PC-3 (cell line): ENCODE measurements at regions not wholly inside any gene's neighbourhood (a gene's known extent, or its start where the extent isn't known, plus 50 kb on each side); places are given as distances from the start of the nearest gene placed in this dataset.

ENCODE experiments used
- ATAC-seq: fragments of 200-7000 bp; cut with Tn5 transposase; 2 replicates; pipeline ENCODE4 v1.9.1; 2020; ENCODE audit warnings: mild to moderate bottlenecking, moderate library complexity
- BruUV-seq: library from RNA; stranded (reverse); fragments of 400-500 nt; replicated peaks from 2 replicates; lab custom pipeline; 2021; lab: Mats Ljungman, UMichigan
- CTCF ChIA-PET: fragments of 300-600 bp; sonication (Branson Sonifier 250); formaldehyde crosslinking; loops from one replicate; lab custom pipeline; 2022; ENCODE audit warnings: antibody characterized with exemption; lab: Charles Lee
- POLR2A ChIA-PET: fragments of 300-600 bp; sonication (Branson Sonifier 250); formaldehyde crosslinking; loops from one replicate; lab custom pipeline; 2022; ENCODE audit warnings: antibody characterized with exemption; ENCODE audit not compliant: unreplicated experiment; lab: Charles Lee
- DNase-seq: peaks from one replicate; pipeline ENCODE4 v3.0.0-alpha.2; 2015
- H2AFZ ChIP-seq: fragments of 300-600 bp; sonication (generic); 2 replicates; pipeline ENCODE4 v1.6.0; 2016; ENCODE audit warnings: antibody characterized with exemption, low read length
- H3F3A ChIP-seq: fragments of 300-600 bp; sonication (generic); one replicate; pipeline ENCODE4 v1.6.0; 2017; ENCODE audit warnings: antibody characterized with exemption, low read length, control low read depth, mild to moderate bottlenecking; ENCODE audit not compliant: unreplicated experiment
- H3K27ac ChIP-seq: fragments of 300-600 bp; sonication (generic); 2 replicates; pipeline ENCODE4 v1.5.1; 2016; ENCODE audit warnings: mild to moderate bottlenecking, low read length
- H3K27me3 ChIP-seq: fragments of 300-600 bp; sonication (generic); 2 replicates; pipeline ENCODE4 v1.6.1; 2016; ENCODE audit warnings: low read length, mixed read lengths
- H3K36me3 ChIP-seq: fragments of 300-600 bp; sonication (generic); 2 replicates; pipeline ENCODE4 v1.6.1; 2016; ENCODE audit warnings: low read depth, mixed run types, low read length, mixed read lengths
- H3K4me1 ChIP-seq: fragments of 300-600 bp; sonication (generic); 2 replicates; pipeline ENCODE4 v1.5.1; 2016; ENCODE audit warnings: low read length; ENCODE audit not compliant: insufficient read depth
- H3K4me2 ChIP-seq: fragments of 300-600 bp; sonication (generic); 2 replicates; pipeline ENCODE4 v1.6.0; 2016; ENCODE audit warnings: low read length
- H3K4me3 ChIP-seq: fragments of 300-600 bp; sonication (generic); 2 replicates; pipeline ENCODE4 v1.5.1; 2016; ENCODE audit warnings: mild to moderate bottlenecking, low read length, mixed read lengths
- H3K79me2 ChIP-seq: fragments of 300-600 bp; sonication (generic); 2 replicates; pipeline ENCODE4 v1.6.1; 2017; ENCODE audit warnings: low read length, mixed read lengths
- H3K9ac ChIP-seq: fragments of 300-600 bp; sonication (generic); 2 replicates; pipeline ENCODE4 v1.6.0; 2016; ENCODE audit warnings: mild to moderate bottlenecking, low read length
- H3K9me2 ChIP-seq: fragments of 300-600 bp; sonication (generic); replicated peaks from 2 replicates; pipeline ENCODE4 v1.6.1; 2016; ENCODE audit warnings: mixed run types, low read length, mixed read lengths
- H3K9me3 ChIP-seq: fragments of 300-600 bp; sonication (generic); 2 replicates; pipeline ENCODE4 v1.6.1; 2016; ENCODE audit warnings: low read length, mixed read lengths
- H4K20me1 ChIP-seq: fragments of 300-600 bp; sonication (generic); 2 replicates; pipeline ENCODE4 v1.6.1; 2016; ENCODE audit warnings: low read length, mixed read lengths
- CTCF ChIP-seq: fragments of 300-600 bp; sonication (generic); conservative IDR thresholded peaks from 2 replicates; pipeline ENCODE4 v1.5.1; 2017; ENCODE audit warnings: antibody characterized with exemption, low read depth, mild to moderate bottlenecking, low read length
- EZH2 ChIP-seq: fragments of 300-600 bp; sonication (generic); IDR thresholded peaks from one replicate; pipeline ENCODE4 v1.6.1; 2017; ENCODE audit warnings: antibody characterized with exemption, mild to moderate bottlenecking, low read length; ENCODE audit not compliant: unreplicated experiment
- EZH2phosphoT487 ChIP-seq: fragments of 300-600 bp; sonication (generic); IDR thresholded peaks from 2 replicates; pipeline ENCODE4 v1.6.1; 2018; ENCODE audit warnings: mild to moderate bottlenecking, antibody characterized with exemption, low read length, borderline replicate concordance
- intact Hi-C: fragments of 100-400 bp; cut with micrococcal nuclease; formaldehyde crosslinking; loops from 2 replicates; pipeline ENCODE4 v1.9.0; 2023

GRCh38 chr10:42887734-42888503 lies 105.3 kb downstream of the BMS1 start:
- no TSS peak for BruUV-seq
- CTCF ChIA-PET, result no interaction called here
- Histone ChIP-seq H3K27ac (no peak overlapping the region), H3K9ac (no peak overlapping the region), H3K4me2 (no peak overlapping the region), H3K79me2 (no peaks in the 10 kb centered on the region), H2AFZ (no peak overlapping the region), H3F3A (no peaks in the 10 kb centered on the region), H3K9me2 (no peaks in the 10 kb centered on the region), H3K4me3 (no peak overlapping the region), H3K4me1 (no peaks in the 10 kb centered on the region), H3K9me3 (peaks cover under 1% of the 10 kb centered on the region; the same call in 1 of the 2 replicates), H4K20me1 (no peaks in the 10 kb centered on the region), H3K36me3 (no peaks in the 10 kb centered on the region), H3K27me3 (peaks cover under 1% of the 10 kb centered on the region)
- no peak for DNase-seq
- no peak for TF ChIP-seq EZH2
- TF ChIP-seq CTCF, result no peak
- TF ChIP-seq EZH2phosphoT487, result no peak
- POLR2A ChIA-PET, result no interaction called here
- no peak for ATAC-seq
- intact Hi-C loops, result no loop called here

GRCh38 chr10:42888504-42889095 lies 106.0 kb downstream of the BMS1 start:
- Histone ChIP-seq H3K4me3 (no peak overlapping the region), H3K4me2 (no peak overlapping the region), H3K9me3 (no peaks in the 10 kb centered on the region), H4K20me1 (no peaks in the 10 kb centered on the region), H3K36me3 (no peaks in the 10 kb centered on the region), H3K4me1 (no peaks in the 10 kb centered on the region), H3K27me3 (peaks cover 8% of the 10 kb centered on the region), H3K79me2 (no peaks in the 10 kb centered on the region), H3K9ac (no peak overlapping the region), H2AFZ (no peak overlapping the region), H3F3A (no peaks in the 10 kb centered on the region), H3K9me2 (no peaks in the 10 kb centered on the region), H3K27ac (no peak overlapping the region)
- CTCF ChIA-PET, result no interaction called here
- POLR2A ChIA-PET, result no interaction called here
- BruUV-seq, result no TSS peak
- TF ChIP-seq EZH2phosphoT487, result no peak
- no peak for TF ChIP-seq CTCF
- no peak for TF ChIP-seq EZH2
- DNase-seq (no peak), ATAC-seq (no peak)
- intact Hi-C loops, result no loop called here

GRCh38 chr10:42896735-42897134 lies 114.1 kb downstream of the BMS1 start:
- H3K79me2 ChIP-seq, result no peaks in the 10 kb centered on the region
- H3K4me2 ChIP-seq, result no peak overlapping the region
- no peaks in the 10 kb centered on the region for H3K9me2 ChIP-seq
- no peak overlapping the region for H3K27ac ChIP-seq
- H3K4me1 ChIP-seq, result no peaks in the 10 kb centered on the region
- no peaks in the 10 kb centered on the region for H3K36me3 ChIP-seq
- no peaks in the 10 kb centered on the region for H4K20me1 ChIP-seq
- H3K9me3 ChIP-seq, result no peaks in the 10 kb centered on the region
- H2AFZ ChIP-seq, result no peak overlapping the region
- ATAC-seq (no peak), DNase-seq (no peak)
- ChIA-PET CTCF (no interaction called here), POLR2A (no interaction called here)
- BruUV-seq, result no TSS peak
- peaks cover 9% of the 10 kb centered on the region for H3K27me3 ChIP-seq
- TF ChIP-seq CTCF (no peak), EZH2phosphoT487 (no peak), EZH2 (no peak)
- intact Hi-C loops, result no loop called here
- no peak overlapping the region for H3K9ac ChIP-seq
- H3F3A ChIP-seq, result no peaks in the 10 kb centered on the region
- no peak overlapping the region for H3K4me3 ChIP-seq
